Neuronal stem cell (in vitro differentiated cells): ENCODE measurements at regions not wholly inside any gene's neighbourhood (a gene's known extent, or its start where the extent isn't known, plus 50 kb on each side); places are given as distances from the start of the nearest gene placed in this dataset.

ENCODE experiments used
- DNase-seq: peaks from one replicate; pipeline ENCODE4 v3.0.0-alpha.2; 2013; ENCODE audit warnings: low spot score
- H2AFZ ChIP-seq: one replicate; pipeline ENCODE4 v1.6.1; 2013; ENCODE audit warnings: mild to moderate bottlenecking, low read length, inconsistent platforms
- H2AK5ac ChIP-seq: 2 replicates; pipeline ENCODE4 v1.6.1; 2013; ENCODE audit warnings: low read depth, mild to moderate bottlenecking, inconsistent platforms, low read length, moderate library complexity, mixed read lengths
- H2BK120ac ChIP-seq: 2 replicates; pipeline ENCODE4 v1.6.1; 2013; ENCODE audit warnings: low read depth, mild to moderate bottlenecking, inconsistent platforms, low read length, moderate library complexity, mixed read lengths
- H2BK12ac ChIP-seq: one replicate; pipeline ENCODE4 v1.6.1; 2013; ENCODE audit warnings: low read length, inconsistent platforms
- H2BK15ac ChIP-seq: 2 replicates; pipeline ENCODE4 v1.6.1; 2013; ENCODE audit warnings: mild to moderate bottlenecking, low read length, inconsistent platforms, mixed read lengths
- H2BK5ac ChIP-seq: one replicate; pipeline ENCODE4 v1.6.1; 2013; ENCODE audit warnings: inconsistent platforms, mild to moderate bottlenecking, low read length, moderate library complexity
- H3K14ac ChIP-seq: one replicate; pipeline ENCODE4 v1.6.1; 2013; ENCODE audit warnings: low read length, inconsistent platforms
- H3K18ac ChIP-seq: 2 replicates; pipeline ENCODE4 v1.6.1; 2013; ENCODE audit warnings: low read length, inconsistent platforms
- H3K23ac ChIP-seq: 2 replicates; pipeline ENCODE4 v1.6.1; 2013; ENCODE audit warnings: low read depth, mild to moderate bottlenecking, mixed read lengths, low read length, inconsistent platforms; ENCODE audit not compliant: poor library complexity
- H3K27ac ChIP-seq: replicated peaks from 3 replicates; pipeline ENCODE4 v1.5.1; 2013; ENCODE audit warnings: low read length, inconsistent platforms
- H3K27me3 ChIP-seq, 3 experiments: 2 replicates each; pipeline ENCODE4 v1.6.1; 2013; ENCODE audit warnings: low read length in 3 of 3, mild to moderate bottlenecking in 2 of 3, inconsistent platforms in 1 of 3, low read depth in 1 of 3, mixed read lengths in 1 of 3, moderate library complexity in 1 of 3; ENCODE audit not compliant: control insufficient read depth in 3 of 3, insufficient read depth in 3 of 3
- H3K36me3 ChIP-seq, 2 donors: replicated peaks in 1 of 2; 2 replicates each; pipeline ENCODE4 v1.6.1; 2013; ENCODE audit warnings: low read length in 2 of 2; ENCODE audit not compliant: control insufficient read depth in 2 of 2, insufficient read depth in 2 of 2
- H3K4ac ChIP-seq: 2 replicates; pipeline ENCODE4 v1.6.1; 2013; ENCODE audit warnings: inconsistent platforms, mild to moderate bottlenecking, low read length, moderate library complexity
- H3K4me1 ChIP-seq, 2 donors: 1 replicate in 1 of 2; 2 replicates in 1 of 2; pipeline ENCODE4 v1.6.1; 2013; ENCODE audit warnings: low read length in 2 of 2, low read depth in 1 of 2; ENCODE audit not compliant: control insufficient read depth in 2 of 2, insufficient read depth in 1 of 2
- H3K4me2 ChIP-seq: one replicate; pipeline ENCODE4 v1.6.1; 2013; ENCODE audit warnings: mild to moderate bottlenecking, low read length, inconsistent platforms; ENCODE audit not compliant: insufficient read depth, poor library complexity, severe bottlenecking
- H3K4me3 ChIP-seq, 2 donors: 2 replicates each; pipeline ENCODE4 v1.5.1; 2013; ENCODE audit warnings: low read length in 2 of 2, mild to moderate bottlenecking in 2 of 2, inconsistent platforms in 1 of 2, moderate library complexity in 1 of 2
- H3K79me1 ChIP-seq: one replicate; pipeline ENCODE4 v1.6.1; 2013; ENCODE audit warnings: low read depth, mild to moderate bottlenecking, inconsistent platforms, low read length, moderate library complexity
- H3K9ac ChIP-seq: one replicate; pipeline ENCODE4 v1.6.1; 2013; ENCODE audit warnings: mild to moderate bottlenecking, low read depth, low read length, inconsistent platforms; ENCODE audit not compliant: poor library complexity
- H3K9me3 ChIP-seq, 2 donors: replicated peaks in 1 of 2; 2 replicates each; pipeline versions ENCODE3 to v1.6.1; 2013; ENCODE audit warnings: low read length in 2 of 2, mild to moderate bottlenecking in 2 of 2, inconsistent platforms in 1 of 2, low read depth in 1 of 2, mixed read lengths in 1 of 2, moderate library complexity in 1 of 2; ENCODE audit not compliant: control insufficient read depth in 2 of 2, insufficient read depth in 1 of 2
- H4K8ac ChIP-seq: one replicate; pipeline ENCODE4 v1.6.1; 2013; ENCODE audit warnings: low read depth, mild to moderate bottlenecking, inconsistent platforms, low read length, moderate library complexity
- H4K91ac ChIP-seq: one replicate; pipeline ENCODE4 v1.6.1; 2013; ENCODE audit warnings: low read length, low read depth, mild to moderate bottlenecking, inconsistent platforms; ENCODE audit not compliant: poor library complexity
- WGBS, 2 donors: extraction: QIAGEN DNeasy Blood & Tissue Kit; methylation state at CpG; one replicate each; pipeline ENCODE4 v1.1.7; 2013; ENCODE audit warnings: missing lambda C conversion rate in 2 of 2, mixed read lengths in 1 of 2; ENCODE audit not compliant: insufficient read length in 2 of 2, insufficient replicate concordance in 1 of 2; ENCODE audit errors: extremely low coverage in 2 of 2; 5-methylcytosine and 5-hydroxymethylcytosine counted together

GRCh38 chr21:31396399-31396798 lies 52.3 kb upstream of the TIAM1 start:
- peaks cover 0 to 2% of the 10 kb centered on the region in 2 donors for H3K9me3 ChIP-seq
- WGBS, 2 donors, result no CpG with 5 or more reads among the region's 4 CpGs
- peak overlapping the region; percentile 85 for H3K18ac ChIP-seq
- no peak overlapping the region for H2AFZ ChIP-seq
- H2AK5ac ChIP-seq, result no peak overlapping the region
- no peak overlapping the region for H4K8ac ChIP-seq
- H4K91ac ChIP-seq, result no peak overlapping the region
- H3K9ac ChIP-seq, result no peak overlapping the region
- no peak overlapping the region for H3K14ac ChIP-seq
- no peak overlapping the region for H2BK5ac ChIP-seq
- DNase-seq, result no peak
- H3K4ac ChIP-seq, result no peak overlapping the region
- no peaks in the 10 kb centered on the region for H3K36me3 ChIP-seq
- peak overlapping the region; percentile 52 for H3K27ac ChIP-seq
- H3K23ac ChIP-seq, result no peak overlapping the region
- no peak overlapping the region for H2BK12ac ChIP-seq
- no peak overlapping the region for H2BK15ac ChIP-seq
- peaks cover 21 to 33% of the 10 kb centered on the region in 2 donors for H3K4me1 ChIP-seq
- H3K4me2 ChIP-seq, result no peak overlapping the region
- H3K79me1 ChIP-seq, result no peaks in the 10 kb centered on the region
- H3K4me3 ChIP-seq, result no peak overlapping the region
- no peak overlapping the region for H2BK120ac ChIP-seq
- no peaks in the 10 kb centered on the region for H3K27me3 ChIP-seq

GRCh38 chr21:31395791-31396190 lies 51.7 kb upstream of the TIAM1 start:
- H3K9me3 ChIP-seq, result peaks cover 0 to 2% of the 10 kb centered on the region in 2 donors
- no peak overlapping the region for H2BK120ac ChIP-seq
- no peaks in the 10 kb centered on the region for H3K27me3 ChIP-seq
- H4K91ac ChIP-seq, result no peak overlapping the region
- no peak overlapping the region for H3K4me3 ChIP-seq
- no peak overlapping the region for H2AFZ ChIP-seq
- H3K4me2 ChIP-seq, result no peak overlapping the region
- H2BK12ac ChIP-seq, result no peak overlapping the region
- H3K14ac ChIP-seq, result no peak overlapping the region
- H3K79me1 ChIP-seq, result no peaks in the 10 kb centered on the region
- H4K8ac ChIP-seq, result no peak overlapping the region
- H3K27ac ChIP-seq, result no peak overlapping the region
- no peak overlapping the region for H2BK5ac ChIP-seq
- no peak overlapping the region for H3K4ac ChIP-seq
- peaks cover 20 to 33% of the 10 kb centered on the region in 2 donors for H3K4me1 ChIP-seq
- no peak overlapping the region for H3K23ac ChIP-seq
- no peak overlapping the region for H2AK5ac ChIP-seq
- no peaks in the 10 kb centered on the region for H3K36me3 ChIP-seq
- no peak overlapping the region for H3K9ac ChIP-seq
- no peak overlapping the region for H2BK15ac ChIP-seq
- DNase-seq, result no peak
- no peak overlapping the region for H3K18ac ChIP-seq
- no CpG with 5 or more reads among the region's 2 CpGs for WGBS, 2 donors

DNA sequence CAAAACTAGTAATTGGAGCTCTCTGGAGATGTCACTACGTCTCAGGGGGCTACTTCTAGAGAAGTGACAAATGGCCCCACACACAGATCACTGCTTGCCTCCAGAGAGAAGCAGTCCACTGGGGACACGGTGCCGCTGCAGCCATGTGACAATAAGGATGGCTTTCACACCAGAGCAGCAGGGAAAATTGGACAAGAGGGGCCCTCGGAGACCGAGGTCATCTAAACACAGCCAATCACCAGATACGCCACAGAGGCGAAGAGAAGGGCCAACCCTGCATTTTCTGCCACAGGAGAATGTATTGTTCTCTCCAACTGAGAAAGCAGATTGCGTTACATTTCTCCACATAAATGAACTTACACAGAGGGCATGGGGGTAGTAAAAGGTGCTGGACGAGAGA lies 51.2 kb upstream of the TIAM1 start:
- DNase-seq, result no peak
- no peak overlapping the region for H2AFZ ChIP-seq
- H3K4me3 ChIP-seq, result no peak overlapping the region
- no peak overlapping the region for H3K4ac ChIP-seq
- no peak overlapping the region for H2BK5ac ChIP-seq
- H3K79me1 ChIP-seq, result no peaks in the 10 kb centered on the region
- no peak overlapping the region for H2BK12ac ChIP-seq
- no peaks in the 10 kb centered on the region for H3K36me3 ChIP-seq
- H4K8ac ChIP-seq, result no peak overlapping the region
- peak overlapping the region; percentile 33 for H3K27ac ChIP-seq
- H3K9me3 ChIP-seq, result peaks cover 0 to 2% of the 10 kb centered on the region in 2 donors
- no CpG with 5 or more reads among the region's 9 CpGs for whole genome bisulfite sequencing, 2 donors
- H2BK15ac ChIP-seq, result no peak overlapping the region
- H3K18ac ChIP-seq, result peak overlapping the region; percentile 35
- peaks cover 20 to 33% of the 10 kb centered on the region in 2 donors for H3K4me1 ChIP-seq
- H4K91ac ChIP-seq, result no peak overlapping the region
- no peak overlapping the region for H2BK120ac ChIP-seq
- H3K9ac ChIP-seq, result no peak overlapping the region
- H3K23ac ChIP-seq, result no peak overlapping the region
- H3K14ac ChIP-seq, result no peak overlapping the region
- H3K27me3 ChIP-seq, result no peaks in the 10 kb centered on the region
- no peak overlapping the region for H2AK5ac ChIP-seq
- H3K4me2 ChIP-seq, result no peak overlapping the region

DNA sequence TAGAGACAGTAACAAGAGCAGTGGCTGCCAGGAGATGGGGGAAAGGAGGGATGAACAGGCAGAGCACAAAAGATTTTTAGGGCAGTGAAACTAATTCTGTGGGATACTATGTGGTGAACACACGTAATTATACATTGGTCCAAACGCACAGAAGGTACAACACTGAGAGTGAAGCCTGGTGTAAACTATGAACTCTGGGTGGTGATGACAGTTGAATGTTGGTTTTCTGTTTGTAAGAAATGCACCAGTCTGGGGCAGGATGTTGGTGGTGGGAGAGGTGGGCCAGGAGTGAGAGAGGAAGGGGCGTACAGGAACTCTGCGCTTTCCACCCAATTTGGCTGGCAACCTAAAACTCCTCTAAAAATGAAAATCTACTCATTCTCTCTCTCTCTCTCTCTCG lies 50.2 kb upstream of the TIAM1 start:
- Histone ChIP-seq H4K8ac (no peak overlapping the region), H2BK5ac (no peak overlapping the region), H2BK15ac (no peak overlapping the region), H3K4me1 (peaks cover 18 to 29% of the 10 kb centered on the region in 2 donors), H3K36me3 (no peaks in the 10 kb centered on the region), H3K14ac (no peak overlapping the region), H3K4me2 (no peak overlapping the region), H4K91ac (no peak overlapping the region), H2BK120ac (no peak overlapping the region), H2AFZ (no peak overlapping the region), H3K27me3 (no peaks in the 10 kb centered on the region), H3K18ac (no peak overlapping the region), H3K79me1 (peaks cover 2% of the 10 kb centered on the region), H2BK12ac (no peak overlapping the region), H3K23ac (no peak overlapping the region), H3K4me3 (no peak overlapping the region), H2AK5ac (no peak overlapping the region), H3K9ac (no peak overlapping the region), H3K4ac (no peak overlapping the region), H3K27ac (no peak overlapping the region), H3K9me3 (peaks cover 0 to 2% of the 10 kb centered on the region in 2 donors)
- WGBS, 2 donors, result no CpG with 5 or more reads among the region's 5 CpGs
- no peak for DNase-seq
